K562 (cell line): ENCODE measurements at regions not wholly inside any gene's neighbourhood (a gene's known extent, or its start where the extent isn't known, plus 50 kb on each side); places are given as distances from the start of the nearest gene placed in this dataset.

Experiments
- ATF3 ChIP-seq, 2 experiments: fragments of 450-650 bp in 1 of 2; sonication (generic) in 1 of 2; formaldehyde crosslinking in 1 of 2; IDR thresholded peaks in 1 of 2; conservative IDR thresholded peaks in 1 of 2; 2 replicates each; pipeline versions ENCODE4 v1.6.1 to v1.8.1; 2016 to 2023; ENCODE audit warnings: mild to moderate bottlenecking in 2 of 2, moderate library complexity in 2 of 2, inconsistent platforms in 1 of 2, missing genetic modification reagents in 1 of 2
- CREB1 ChIP-seq, 2 experiments: sonication (generic) in 1 of 2; formaldehyde crosslinking in 1 of 2; IDR thresholded peaks; 2 replicates each; pipeline versions ENCODE4 v1.6.1 to v1.8.0; 2012 to 2022; ENCODE audit warnings: inconsistent platforms in 1 of 2, mild to moderate bottlenecking in 1 of 2, missing genetic modification reagents in 1 of 2, moderate library complexity in 1 of 2
- CTCF ChIP-seq, 3 experiments: IDR thresholded peaks in 2 of 3; conservative IDR thresholded peaks in 1 of 3; 2 replicates each; pipeline ENCODE4 v1.5.1; 2011 to 2012; ENCODE audit warnings: low read length in 3 of 3, mild to moderate bottlenecking in 3 of 3, control low read depth in 2 of 3, improper control_type of control experiment in 1 of 3, inconsistent platforms in 1 of 3, low read depth in 1 of 3, mixed read lengths in 1 of 3, moderate library complexity in 1 of 3; ENCODE audit not compliant: insufficient read depth in 2 of 3
- HOMEZ ChIP-seq: fragments of 250-450 bp; sonication (Bioruptor Pico); IDR thresholded peaks from 2 replicates; pipeline ENCODE4 v1.4.0; 2020; ENCODE audit warnings: mild to moderate bottlenecking, moderate library complexity
- JUND ChIP-seq, 2 experiments: IDR thresholded peaks; 2 replicates in 1 of 2; 3 replicates in 1 of 2; pipeline ENCODE4 v1.6.1; 2011; ENCODE audit warnings: borderline replicate concordance in 2 of 2, low read depth in 2 of 2, low read length in 2 of 2, improper control_type of control experiment in 1 of 2, missing biosample characterization in 1 of 2, missing genetic modification characterization in 1 of 2, missing genetic modification reagents in 1 of 2
- KAT8 ChIP-seq: fragments of 450-650 bp; IDR thresholded peaks from 2 replicates; pipeline ENCODE4 v1.6.1; 2016; ENCODE audit warnings: low read depth, mild to moderate bottlenecking
- PATZ1 ChIP-seq: fragments of 250-450 bp; sonication (Bioruptor Pico); IDR thresholded peaks from 2 replicates; pipeline ENCODE4 v1.5.0; 2020; ENCODE audit warnings: mild to moderate bottlenecking, borderline replicate concordance
- POLR2AphosphoS5 ChIP-seq: IDR thresholded peaks from 2 replicates; pipeline ENCODE4 v1.6.1; 2011; ENCODE audit warnings: mild to moderate bottlenecking, low read depth, low read length, moderate library complexity; ENCODE audit not compliant: control insufficient read depth, insufficient read depth
- SP1 ChIP-seq: sonication (generic); formaldehyde crosslinking; IDR thresholded peaks from 2 replicates; pipeline ENCODE4 v1.8.1; 2022; ENCODE audit warnings: mild to moderate bottlenecking, missing genetic modification reagents
- SREBF2 ChIP-seq: sonication (generic); formaldehyde crosslinking; IDR thresholded peaks from 2 replicates; pipeline ENCODE4 v1.4.0; 2020; ENCODE audit warnings: mild to moderate bottlenecking, missing genetic modification reagents
- TCF7 ChIP-seq: sonication (generic); IDR thresholded peaks from 2 replicates; pipeline ENCODE4 v1.6.1; 2016; ENCODE audit warnings: antibody characterized with exemption, borderline replicate concordance
- ZBTB43 ChIP-seq: sonication (generic); formaldehyde crosslinking; IDR thresholded peaks from 2 replicates; pipeline ENCODE4 v1.8.0; 2023; ENCODE audit warnings: mild to moderate bottlenecking, missing genetic modification reagents
- ZFX ChIP-seq: sonication (generic); formaldehyde crosslinking; IDR thresholded peaks from 2 replicates; pipeline ENCODE4 v1.8.0; 2022; ENCODE audit warnings: mild to moderate bottlenecking, missing genetic modification reagents, moderate library complexity

GRCh38 chr10:64733980-64734379, 1212.8 kb downstream of the REEP3 start:
- TF ChIP-seq PATZ1 (CRISPR knock-in tag): no peak
- peak in 2 of 3 experiments; percentile 29 to 38; a peak in 3 of 6 replicates for TF ChIP-seq CTCF (IDR thresholded peaks at IDR 0.05 in 2 of 3, conservative IDR thresholded peaks at IDR 0.05 in 1 of 3; ENCODE audit: insufficient read depth in 2 of 3, low read depth in 1 of 3, low read length in 3 of 3)
- TF ChIP-seq ZFX (CRISPR knock-in tag): no peak
- TF ChIP-seq TCF7: no peak
- TF ChIP-seq HOMEZ: no peak
- TF ChIP-seq CREB1 (IDR thresholded peaks at IDR 0.05): no peak
- TF ChIP-seq CREB1 (CRISPR knock-in tag; IDR thresholded peaks at IDR 0.05): no peak
- TF ChIP-seq ZBTB43 (CRISPR knock-in tag): no peak
- TF ChIP-seq POLR2AphosphoS5: no peak
- TF ChIP-seq ATF3 (IDR thresholded peaks at IDR 0.05): no peak
- TF ChIP-seq ATF3 (CRISPR knock-in tag; conservative IDR thresholded peaks at IDR 0.05): no peak
- TF ChIP-seq SREBF2: no peak
- TF ChIP-seq KAT8: no peak
- TF ChIP-seq SP1: no peak
- no peak for TF ChIP-seq JUND (IDR thresholded peaks at IDR 0.05; ENCODE audit: borderline replicate concordance, low read depth, low read length)
- no peak for TF ChIP-seq JUND (tag; IDR thresholded peaks at IDR 0.05; ENCODE audit: borderline replicate concordance, low read depth, low read length)
